ENCODE measurements at regions not wholly inside any gene's neighbourhood (a gene's known extent, or its start where the extent isn't known, plus 50 kb on each side); places are given as distances from the start of the nearest gene placed in this dataset.
"Not testable (repeated sequence)": the region's sequence is repeated elsewhere in the genome, so short reads cannot be mapped to it uniquely, and the experiment has no call there.

DNA sequence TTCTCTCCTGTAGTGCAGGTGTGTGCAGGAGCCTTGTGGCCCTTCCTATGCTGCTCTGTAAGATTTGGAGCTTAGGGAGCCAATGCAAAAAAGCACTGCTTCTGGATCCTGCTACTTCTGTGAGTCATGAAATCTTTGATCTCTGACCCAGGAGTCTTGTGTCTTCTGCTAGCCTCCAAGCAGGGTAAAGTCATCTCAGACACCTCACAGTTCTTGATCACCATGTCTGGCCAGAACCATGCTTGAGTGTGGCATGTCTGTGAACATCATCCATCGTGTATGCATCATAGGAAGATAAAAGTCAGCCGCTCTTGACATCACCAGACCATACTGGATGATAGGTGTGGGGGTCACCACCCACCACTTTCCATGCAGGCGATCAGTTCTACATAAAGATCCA is 247.8 kb downstream of the RPLP1 start:
- Histone ChIP-seq H3K9me3 (ENCODE audit: low read length) (no peaks in the 10 kb centered on the region), H3K4me3 (ENCODE audit: low read depth in 1 of 2, low read length in 2 of 2) (no peak overlapping the region), H3K4me1 (ENCODE audit: insufficient read depth, low read length) (peaks cover 20% of the 10 kb centered on the region), H3K36me3 (ENCODE audit: insufficient read depth, low read length) (no peaks in the 10 kb centered on the region), H3K27ac (ENCODE audit: low read depth, low read length) (no peak overlapping the region), H3K27me3 (ENCODE audit: control insufficient read depth in 1 of 2, insufficient read depth in 2 of 2, low read length in 2 of 2) (no peaks in the 10 kb centered on the region), H3K9ac (ENCODE audit: low read length) (no peak overlapping the region)

- peaks cover 20% of the 10 kb centered on the region for H3K4me1 ChIP-seq (ENCODE audit: insufficient read depth, low read length)
- H3K36me3 ChIP-seq (ENCODE audit: insufficient read depth, low read length): no peaks in the 10 kb centered on the region
These were observed 248.6 kb downstream of the RPLP1 start for GRCh38 chr15:69701198-69701597.

GRCh38 chr15:69703532-69704187 is 251.0 kb downstream of the RPLP1 start:
- H3K4me1 ChIP-seq (ENCODE audit: insufficient read depth, low read length): peaks cover 20% of the 10 kb centered on the region
- no peaks in the 10 kb centered on the region for H3K9me3 ChIP-seq (ENCODE audit: low read length)
- no peaks in the 10 kb centered on the region for H3K36me3 ChIP-seq (ENCODE audit: insufficient read depth, low read length)
- H3K27ac ChIP-seq (ENCODE audit: low read depth, low read length): peak overlapping the region; percentile 66
- H3K27me3 ChIP-seq (ENCODE audit: control insufficient read depth in 1 of 2, insufficient read depth in 2 of 2, low read length in 2 of 2): no peaks in the 10 kb centered on the region
- no peak overlapping the region for H3K9ac ChIP-seq (ENCODE audit: low read length)
- no peak overlapping the region for H3K4me3 ChIP-seq (ENCODE audit: low read depth in 1 of 2, low read length in 2 of 2)

More at GRCh38 chr15:69701198-69701597, 248.6 kb downstream of the RPLP1 start:
- H3K4me3 ChIP-seq (ENCODE audit: low read depth in 1 of 2, low read length in 2 of 2): no peak overlapping the region
- H3K27me3 ChIP-seq (ENCODE audit: control insufficient read depth in 1 of 2, insufficient read depth in 2 of 2, low read length in 2 of 2): no peaks in the 10 kb centered on the region
- H3K9ac ChIP-seq (ENCODE audit: low read length): no peak overlapping the region
- H3K9me3 ChIP-seq (ENCODE audit: low read length): no peaks in the 10 kb centered on the region
- H3K27ac ChIP-seq (ENCODE audit: low read depth, low read length): no peak overlapping the region

- H3K4me1 ChIP-seq (ENCODE audit: insufficient read depth, low read length): peaks cover 20% of the 10 kb centered on the region
- H3K9me3 ChIP-seq (ENCODE audit: low read length): no peaks in the 10 kb centered on the region
- no peaks in the 10 kb centered on the region for H3K27me3 ChIP-seq (ENCODE audit: control insufficient read depth in 1 of 2, insufficient read depth in 2 of 2, low read length in 2 of 2)
- H3K27ac ChIP-seq (ENCODE audit: low read depth, low read length): peak overlapping the region; percentile 66
- no peak overlapping the region for H3K9ac ChIP-seq (ENCODE audit: low read length)
- no peaks in the 10 kb centered on the region for H3K36me3 ChIP-seq (ENCODE audit: insufficient read depth, low read length)
- no peak overlapping the region for H3K4me3 ChIP-seq (ENCODE audit: low read depth in 1 of 2, low read length in 2 of 2)
These were observed 251.6 kb downstream of the RPLP1 start for GRCh38 chr15:69704229-69704628.

DNA sequence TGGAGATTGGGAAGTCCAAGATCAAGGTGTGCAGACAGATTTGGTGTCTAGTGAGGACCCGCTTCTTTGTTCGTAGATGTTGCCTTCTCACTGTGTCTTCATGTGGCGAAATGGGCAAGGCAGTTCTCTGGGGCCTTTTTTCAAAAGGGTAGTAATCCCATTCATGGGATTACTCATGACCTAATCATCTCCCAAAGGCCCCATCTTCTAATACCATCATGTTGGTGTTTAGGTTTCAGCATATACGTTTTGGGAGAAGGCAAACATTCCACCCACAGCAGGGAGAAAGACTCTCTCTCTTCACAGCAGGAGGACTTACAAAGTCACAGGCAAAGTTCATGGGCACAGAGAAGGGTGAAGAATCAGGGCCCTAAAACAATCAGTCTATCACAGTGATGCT is 252.1 kb downstream of the RPLP1 start:
- no peak overlapping the region for H3K9ac ChIP-seq (ENCODE audit: low read length)
- no peak overlapping the region for H3K27ac ChIP-seq (ENCODE audit: low read depth, low read length)
- no peaks in the 10 kb centered on the region for H3K9me3 ChIP-seq (ENCODE audit: low read length)
- no peak overlapping the region for H3K4me3 ChIP-seq (ENCODE audit: low read depth in 1 of 2, low read length in 2 of 2)
- H3K4me1 ChIP-seq (ENCODE audit: insufficient read depth, low read length): peaks cover 20% of the 10 kb centered on the region
- H3K36me3 ChIP-seq (ENCODE audit: insufficient read depth, low read length): no peaks in the 10 kb centered on the region
- no peaks in the 10 kb centered on the region for H3K27me3 ChIP-seq (ENCODE audit: control insufficient read depth in 1 of 2, insufficient read depth in 2 of 2, low read length in 2 of 2)

DNA sequence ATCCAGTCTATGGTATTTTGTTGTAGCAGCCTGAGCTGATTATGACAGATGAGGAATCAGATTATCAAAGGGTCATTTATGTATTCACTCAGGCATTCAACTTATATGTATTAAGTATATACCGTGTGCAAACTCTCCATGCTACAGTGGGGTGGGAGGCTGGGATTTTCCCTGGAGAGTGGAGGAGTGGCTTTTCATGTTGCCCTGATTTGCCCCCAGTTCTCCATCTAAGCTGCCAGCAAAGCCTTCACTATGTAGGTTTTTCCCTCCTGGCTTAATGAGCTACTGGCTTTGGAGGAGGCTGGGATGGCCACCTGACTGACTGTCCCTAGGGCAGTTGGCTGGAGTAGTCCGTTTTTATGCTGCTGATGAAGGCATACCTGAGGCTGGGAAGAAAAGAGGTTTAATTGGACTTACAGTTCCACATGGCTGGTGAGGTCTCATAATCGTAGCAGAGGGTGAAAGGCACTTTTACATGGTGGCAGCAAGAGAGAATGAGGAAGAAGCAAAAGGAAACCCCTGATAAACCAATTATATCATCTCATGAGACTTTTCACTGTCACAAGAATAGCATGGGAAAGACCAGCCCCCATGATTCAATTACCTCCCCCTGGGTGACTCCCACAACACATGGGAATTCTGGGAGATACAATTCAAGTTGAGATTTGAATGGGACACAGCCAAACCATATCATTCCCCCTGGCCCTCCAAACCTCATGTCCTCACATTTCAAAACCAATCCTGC is 253.9 kb downstream of the RPLP1 start:
- Histone ChIP-seq H3K27me3 (ENCODE audit: control insufficient read depth in 1 of 2, insufficient read depth in 2 of 2, low read length in 2 of 2) (no peaks in the 10 kb centered on the region), H3K9me3 (ENCODE audit: low read length) (no peaks in the 10 kb centered on the region), H3K4me1 (ENCODE audit: insufficient read depth, low read length) (peaks cover 20% of the 10 kb centered on the region), H3K36me3 (ENCODE audit: insufficient read depth, low read length) (no peaks in the 10 kb centered on the region), H3K9ac (ENCODE audit: low read length) (no peak overlapping the region), H3K4me3 (ENCODE audit: low read depth in 1 of 2, low read length in 2 of 2) (no peak overlapping the region), H3K27ac (ENCODE audit: low read depth, low read length) (no peak overlapping the region)

DNA sequence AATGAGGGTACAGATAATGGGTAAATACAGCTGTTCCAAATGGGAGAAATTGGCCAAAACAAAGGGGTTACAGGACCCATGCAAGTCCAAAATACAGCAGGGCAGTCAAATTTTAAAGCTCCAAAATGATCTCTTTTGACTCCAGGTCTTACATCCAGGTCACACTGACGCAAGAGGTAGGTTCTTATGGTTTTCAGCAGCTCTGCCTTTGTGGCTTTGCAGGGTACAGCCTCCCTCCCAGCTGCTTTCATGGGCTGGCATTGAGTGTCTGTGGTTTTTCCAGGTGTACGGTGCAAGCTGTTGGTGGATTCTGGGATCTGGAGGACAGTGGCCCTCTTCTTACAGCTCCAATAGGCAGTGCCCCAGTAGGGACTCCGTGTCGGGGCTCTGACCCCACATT is 254.6 kb downstream of the RPLP1 start:
- H3K4me3 ChIP-seq (ENCODE audit: low read depth in 1 of 2, low read length in 2 of 2); H3K36me3 ChIP-seq (ENCODE audit: insufficient read depth, low read length); H3K9ac ChIP-seq (ENCODE audit: low read length); H3K9me3 ChIP-seq (ENCODE audit: low read length); H3K27ac ChIP-seq (ENCODE audit: low read depth, low read length); H3K27me3 ChIP-seq (ENCODE audit: control insufficient read depth in 1 of 2, insufficient read depth in 2 of 2, low read length in 2 of 2): not testable (repeated sequence)
- H3K4me1 ChIP-seq (ENCODE audit: insufficient read depth, low read length): peaks cover 20% of the 10 kb centered on the region

GRCh38 chr15:69708436-69709122 is 256.0 kb downstream of the RPLP1 start:
- H3K9me3 ChIP-seq (ENCODE audit: low read length); H3K27me3 ChIP-seq (ENCODE audit: control insufficient read depth in 1 of 2, insufficient read depth in 2 of 2, low read length in 2 of 2); H3K4me3 ChIP-seq (ENCODE audit: low read depth in 1 of 2, low read length in 2 of 2); H3K36me3 ChIP-seq (ENCODE audit: insufficient read depth, low read length); H3K9ac ChIP-seq (ENCODE audit: low read length); H3K4me1 ChIP-seq (ENCODE audit: insufficient read depth, low read length); H3K27ac ChIP-seq (ENCODE audit: low read depth, low read length): not testable (repeated sequence)

DNA sequence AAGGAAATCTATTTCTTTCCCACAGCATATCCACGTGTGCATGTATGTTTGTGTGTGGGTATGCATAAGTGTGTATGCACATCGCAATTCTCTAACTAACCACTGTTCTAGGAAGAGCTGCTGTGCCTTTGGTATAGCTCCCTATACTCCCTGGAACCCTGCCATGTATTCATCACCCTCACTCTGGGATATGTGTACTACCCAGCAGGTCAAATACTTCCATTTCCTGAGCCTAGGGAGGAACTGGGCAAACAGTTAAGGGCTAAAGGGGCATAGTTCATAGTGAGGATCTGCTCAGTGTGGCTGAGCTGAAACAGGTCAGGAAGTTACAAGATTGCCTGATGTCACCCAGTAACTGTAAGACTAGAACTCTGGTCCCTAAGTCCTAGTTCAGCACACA is 260.4 kb downstream of the RPLP1 start:
- Histone ChIP-seq H3K4me1 (ENCODE audit: insufficient read depth, low read length) (no peaks in the 10 kb centered on the region), H3K27me3 (ENCODE audit: control insufficient read depth in 1 of 2, insufficient read depth in 2 of 2, low read length in 2 of 2) (no peaks in the 10 kb centered on the region)

DNA sequence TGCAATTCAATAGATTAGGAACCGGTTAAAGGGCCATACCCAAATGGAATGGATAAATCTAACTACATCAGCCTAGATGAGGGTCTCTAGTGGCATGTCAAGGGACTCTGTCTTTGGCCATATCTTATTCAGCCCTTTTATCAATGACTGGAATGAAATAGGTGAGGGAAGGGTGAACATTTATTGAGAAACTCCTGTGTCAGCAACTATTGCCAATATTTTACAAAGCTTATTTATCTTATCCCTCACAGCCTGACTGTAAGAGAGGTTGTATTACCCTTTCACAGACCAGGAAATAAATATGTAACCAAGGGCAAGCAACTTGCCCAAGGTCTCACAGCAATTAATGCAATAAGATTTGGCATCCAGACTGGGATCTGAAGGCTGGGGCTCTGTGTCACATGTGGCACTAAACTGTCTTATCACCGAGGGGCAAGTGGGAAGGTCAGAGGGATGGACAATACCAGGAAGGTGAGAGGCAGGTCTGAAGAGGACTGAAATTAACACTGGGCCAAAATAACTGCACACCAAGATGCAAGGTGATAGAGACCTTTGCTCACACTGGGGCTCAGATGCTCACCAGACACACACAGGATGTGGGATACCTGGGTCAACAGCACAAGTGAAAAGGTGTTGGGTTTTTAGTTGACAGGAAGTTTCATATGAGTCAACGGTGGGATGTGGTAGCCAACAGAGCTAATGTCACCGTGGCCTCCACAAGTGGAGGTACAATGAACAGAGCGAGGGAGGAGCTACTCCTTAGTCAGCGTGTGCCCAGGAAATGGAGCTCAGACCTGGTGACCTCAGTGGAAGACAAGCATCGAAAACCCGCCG is 261.3 kb downstream of the RPLP1 start:
- no peaks in the 10 kb centered on the region for H3K4me1 ChIP-seq (ENCODE audit: insufficient read depth, low read length)
- no peaks in the 10 kb centered on the region for H3K27me3 ChIP-seq (ENCODE audit: control insufficient read depth in 1 of 2, insufficient read depth in 2 of 2, low read length in 2 of 2)
- H3K9me3 ChIP-seq (ENCODE audit: low read length): no peaks in the 10 kb centered on the region
- H3K36me3 ChIP-seq (ENCODE audit: insufficient read depth, low read length): no peaks in the 10 kb centered on the region
- no peak overlapping the region for H3K4me3 ChIP-seq (ENCODE audit: low read depth in 1 of 2, low read length in 2 of 2)
- no peak overlapping the region for H3K27ac ChIP-seq (ENCODE audit: low read depth, low read length)
- no peak overlapping the region for H3K9ac ChIP-seq (ENCODE audit: low read length)

More for the DNA sequence above, 260.4 kb downstream of the RPLP1 start:
- Histone ChIP-seq H3K9ac (ENCODE audit: low read length) (no peak overlapping the region), H3K9me3 (ENCODE audit: low read length) (no peaks in the 10 kb centered on the region), H3K4me3 (ENCODE audit: low read depth in 1 of 2, low read length in 2 of 2) (no peak overlapping the region), H3K27ac (ENCODE audit: low read depth, low read length) (no peak overlapping the region), H3K36me3 (ENCODE audit: insufficient read depth, low read length) (no peaks in the 10 kb centered on the region)

DNA sequence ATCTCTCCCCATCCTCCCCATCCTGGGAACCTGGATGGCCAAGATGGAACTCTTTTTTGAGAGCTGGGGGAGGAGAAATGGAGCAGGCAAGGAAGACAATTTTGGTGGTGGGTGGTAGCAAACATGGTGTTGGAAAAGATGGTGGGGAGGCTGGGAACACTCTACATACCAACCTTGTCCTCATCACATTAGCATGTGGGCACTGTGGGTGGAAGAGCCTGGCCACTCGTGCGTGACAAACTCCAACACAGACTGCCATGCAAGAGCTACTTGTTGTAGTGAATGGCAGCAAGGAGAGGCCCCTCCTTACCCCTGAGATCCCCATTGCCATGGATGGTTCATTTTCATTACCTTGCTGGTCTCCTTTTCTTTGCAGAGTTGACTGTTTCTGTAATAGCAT is 262.6 kb downstream of the RPLP1 start:
- Histone ChIP-seq H3K27me3 (ENCODE audit: control insufficient read depth in 1 of 2, insufficient read depth in 2 of 2, low read length in 2 of 2) (no peaks in the 10 kb centered on the region), H3K9ac (ENCODE audit: low read length) (no peak overlapping the region), H3K27ac (ENCODE audit: low read depth, low read length) (no peak overlapping the region), H3K9me3 (ENCODE audit: low read length) (no peaks in the 10 kb centered on the region), H3K4me3 (ENCODE audit: low read depth in 1 of 2, low read length in 2 of 2) (no peak overlapping the region), H3K36me3 (ENCODE audit: insufficient read depth, low read length) (no peaks in the 10 kb centered on the region), H3K4me1 (ENCODE audit: insufficient read depth, low read length) (no peaks in the 10 kb centered on the region)

Data from muscle layer of colon (tissue), 2 donors.